K562 (cell line): ENCODE measurements at regions not wholly inside any gene's neighbourhood (a gene's known extent, or its start where the extent isn't known, plus 50 kb on each side); places are given as distances from the start of the nearest gene placed in this dataset.

Experiments used
- ATAC-seq: fragments of 200-7000 bp; cut with Tn5 transposase; 3 replicates; pipeline ENCODE4 v1.9.1; 2020; ENCODE audit warnings: moderate library complexity
- BruUV-seq: library from RNA; stranded (reverse); fragments of 400-500 nt; replicated peaks from 2 replicates; lab custom pipeline; 2021; lab: Mats Ljungman, UMichigan
- CTCF ChIA-PET: fragments of 300-600 bp; formaldehyde crosslinking; extraction: SDS; loops from one replicate; lab custom pipeline; 2021; ENCODE audit warnings: low intra/inter-chr PET ratio; lab: Yijun Ruan, JAX
- POLR2A ChIA-PET: fragments of 300-600, 350-650 bp; sonication (Branson Sonifier 250); formaldehyde crosslinking; extraction: SDS; loops from one replicate; lab custom pipeline; 2021; ENCODE audit warnings: antibody characterized with exemption, inconsistent platforms; lab: Yijun Ruan, JAX
- DNase-seq, 4 experiments: peaks; one replicate each; pipeline versions ENCODE4 v3.0.0 to v3.0.0-alpha.2; 2011 to 2018; ENCODE audit warnings: low spot score in 3 of 4, mixed read lengths in 3 of 4; ENCODE audit errors: extremely low read depth in 1 of 4
- FAIRE-seq: peaks from 2 replicates; lab custom pipeline; 2011; peaks lifted over from hg19 to GRCh38; lab: Jason Lieb, UNC
- H2AFZ ChIP-seq: 2 replicates; pipeline ENCODE4 v1.6.0; 2011; ENCODE audit warnings: low read depth, low read length, control low read depth, inconsistent platforms
- H3K27ac ChIP-seq: fragments of 200-600 bp; 3 replicates; pipeline ENCODE4 v1.8.0; 2011; ENCODE audit warnings: low read depth, mild to moderate bottlenecking, control low read depth, inconsistent platforms, low read length, moderate library complexity, mixed read lengths; ENCODE audit errors: extremely low read depth
- H3K27me3 ChIP-seq, 2 experiments: fragments of 300-600 bp in 1 of 2; 2 replicates in 1 of 2; 3 replicates in 1 of 2; pipeline versions ENCODE4 v1.6.0 to v1.8.0; 2011; ENCODE audit warnings: inconsistent platforms in 2 of 2, low read length in 2 of 2, mild to moderate bottlenecking in 1 of 2, mixed read lengths in 1 of 2, moderate library complexity in 1 of 2; ENCODE audit not compliant: control insufficient read depth in 2 of 2, insufficient read depth in 2 of 2
- H3K36me3 ChIP-seq: fragments of 300-600 bp; 3 replicates; pipeline ENCODE4 v1.8.0; 2011; ENCODE audit warnings: mild to moderate bottlenecking, low read length, inconsistent platforms; ENCODE audit not compliant: control insufficient read depth, insufficient read depth
- H3K4me1 ChIP-seq, 2 experiments: fragments of 200-600 bp in 1 of 2; replicated peaks in 1 of 2; 2 replicates in 1 of 2; 3 replicates in 1 of 2; pipeline versions ENCODE4 v1.5.1 to v1.8.0; 2011; ENCODE audit warnings: inconsistent platforms in 2 of 2, low read length in 2 of 2, mild to moderate bottlenecking in 1 of 2, mixed read lengths in 1 of 2, moderate library complexity in 1 of 2; ENCODE audit not compliant: control insufficient read depth in 2 of 2, insufficient read depth in 2 of 2
- H3K4me2 ChIP-seq: 2 replicates; pipeline ENCODE4 v1.6.1; 2011; ENCODE audit warnings: low read length, control low read depth, inconsistent platforms, mixed read lengths; ENCODE audit not compliant: insufficient read depth
- H3K4me3 ChIP-seq: fragments of 200-600 bp; sonication (generic), shearing (Covaris generic); 2 replicates; pipeline ENCODE4 v1.5.1; 2016; ENCODE audit warnings: control low read depth, inconsistent platforms
- H3K79me2 ChIP-seq: fragments of 200-600 bp; 3 replicates; pipeline ENCODE4 v1.8.0; 2011; ENCODE audit warnings: low read length, inconsistent platforms; ENCODE audit not compliant: control insufficient read depth, insufficient read depth
- H3K9ac ChIP-seq, 2 experiments: 2 replicates each; pipeline versions ENCODE4 v1.6.0 to v1.6.1; 2011; ENCODE audit warnings: low read depth in 2 of 2, low read length in 2 of 2, control low read depth in 1 of 2, inconsistent platforms in 1 of 2, mild to moderate bottlenecking in 1 of 2, mixed read lengths in 1 of 2; ENCODE audit not compliant: insufficient read depth in 1 of 2
- H3K9me1 ChIP-seq: one replicate; pipeline ENCODE4 v1.6.0; 2011; ENCODE audit warnings: inconsistent platforms, mild to moderate bottlenecking, low read length, moderate library complexity; ENCODE audit not compliant: control insufficient read depth, insufficient read depth
- H3K9me3 ChIP-seq: replicated peaks from 2 replicates; pipeline ENCODE4 v1.5.1; 2011; ENCODE audit warnings: low read depth, low read length, inconsistent platforms; ENCODE audit not compliant: control insufficient read depth, insufficient read depth
- H4K20me1 ChIP-seq: replicated peaks from 2 replicates; pipeline ENCODE4 v1.6.1; 2011; ENCODE audit warnings: low read length, inconsistent platforms, mixed read lengths; ENCODE audit not compliant: control insufficient read depth, insufficient read depth
- JUND ChIP-seq, 2 experiments: IDR thresholded peaks; 2 replicates in 1 of 2; 3 replicates in 1 of 2; pipeline ENCODE4 v1.6.1; 2011; ENCODE audit warnings: borderline replicate concordance in 2 of 2, low read depth in 2 of 2, low read length in 2 of 2, improper control_type of control experiment in 1 of 2, missing biosample characterization in 1 of 2, missing genetic modification characterization in 1 of 2, missing genetic modification reagents in 1 of 2
- SMARCB1 ChIP-seq: IDR thresholded peaks from 2 replicates; pipeline ENCODE4 v1.6.1; 2011; ENCODE audit warnings: improper control_type of control experiment, low read depth; ENCODE audit not compliant: insufficient read length
- ZNF197 ChIP-seq: fragments of 200-800 bp; sonication (Bioruptor generic); IDR thresholded peaks from 2 replicates; pipeline ENCODE4 v1.6.1; 2016; ENCODE audit warnings: low read depth, missing genetic modification characterization, missing compliant biosample characterization
- ZNF586 ChIP-seq: fragments of 450-650 bp; formaldehyde crosslinking; conservative IDR thresholded peaks from 2 replicates; pipeline ENCODE4 v1.4.0; 2020; ENCODE audit warnings: mild to moderate bottlenecking, moderate library complexity
- ZNF644 ChIP-seq: fragments of 200-800 bp; sonication (Bioruptor generic); IDR thresholded peaks from 2 replicates; pipeline ENCODE4 v1.6.1; 2016; ENCODE audit warnings: low read depth, missing genetic modification characterization, missing compliant biosample characterization
- WGBS: fragments of 100-300 bp; shearing (Covaris generic); methylation state at CpG from one replicate; pipeline ENCODE4 v1.1.6; 2016; ENCODE audit warnings: low coverage, mixed read lengths; ENCODE audit not compliant: insufficient coverage; ENCODE audit errors: missing lambda C conversion rate; 5-methylcytosine and 5-hydroxymethylcytosine counted together
- in situ Hi-C: fragments of 300-500 bp; cut with MboI; formaldehyde crosslinking; loops from 4 replicates; pipeline ENCODE4 v1.15.0; 2018; ENCODE audit warnings: inconsistent platforms, mixed read lengths
- intact Hi-C: fragments of 100-400 bp; cut with micrococcal nuclease; formaldehyde crosslinking; loops from 2 replicates; pipeline ENCODE4 v1.14.2; 2022
- TF ChIP-seq, protein P1 (sequence below), 2 experiments: IDR thresholded peaks; 2 replicates each; pipeline ENCODE4 v1.6.1; 2011; ENCODE audit warnings: borderline replicate concordance in 1 of 2, control low read depth in 1 of 2, low read depth in 1 of 2, low read length in 1 of 2, mild to moderate bottlenecking in 1 of 2, mixed read lengths in 1 of 2, moderate library complexity in 1 of 2; ENCODE audit not compliant: insufficient read depth in 1 of 2, insufficient read length in 1 of 2, poor library complexity in 1 of 2, severe bottlenecking in 1 of 2; ENCODE audit errors: extremely low read depth in 1 of 2

DNA sequence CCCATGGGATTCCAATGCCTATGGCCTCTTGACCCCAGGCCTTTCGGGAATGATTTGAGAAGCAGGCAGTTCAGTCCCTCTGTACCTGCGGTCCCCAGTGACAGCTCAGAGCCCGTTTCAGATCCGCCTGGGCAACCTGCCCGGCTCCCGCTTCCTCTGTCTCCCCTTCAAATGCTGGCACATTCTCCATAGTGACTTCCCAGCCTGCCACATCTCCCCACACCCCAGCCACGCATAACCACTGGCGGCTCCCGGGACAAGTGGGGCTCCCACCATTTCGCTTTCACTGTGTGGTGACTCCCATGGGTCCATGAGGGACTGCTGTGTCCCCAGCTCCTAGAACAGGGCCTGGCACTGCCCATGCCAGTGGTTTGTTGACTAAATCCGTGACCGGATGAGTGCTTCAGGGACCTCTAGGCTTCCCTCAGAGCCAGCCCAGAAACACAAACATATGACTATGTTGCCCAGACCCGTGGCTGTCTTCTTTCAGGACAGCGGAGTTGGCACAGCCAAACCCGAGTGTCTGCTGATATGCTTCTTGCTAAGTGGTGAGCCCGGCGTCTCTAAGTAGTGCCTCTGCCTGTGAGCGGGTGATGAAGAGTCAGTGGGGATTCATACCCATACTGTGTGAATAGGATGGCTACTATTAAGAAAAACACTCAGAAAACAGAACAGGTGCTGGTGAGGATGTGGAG lies 91.2 kb downstream of the GLI2 start:
- peaks cover 3% of the 10 kb centered on the region; the same call in 1 of the 2 replicates for H4K20me1 ChIP-seq
- BruUV-seq = no TSS peak
- intact Hi-C loops = no loop called here
- no peaks in the 10 kb centered on the region for H3K36me3 ChIP-seq
- H3K4me3 ChIP-seq = no peak overlapping the region
- WGBS = under 1% methylated on average over 18 of the region's 18 CpGs
- H3K4me2 ChIP-seq = no peak overlapping the region
- H3K27ac ChIP-seq = no peak overlapping the region
- in situ Hi-C loops = no loop called here
- FAIRE-seq (no peak), ATAC-seq (no peak), DNase-seq (no peak)
- TF ChIP-seq, protein P1, sequence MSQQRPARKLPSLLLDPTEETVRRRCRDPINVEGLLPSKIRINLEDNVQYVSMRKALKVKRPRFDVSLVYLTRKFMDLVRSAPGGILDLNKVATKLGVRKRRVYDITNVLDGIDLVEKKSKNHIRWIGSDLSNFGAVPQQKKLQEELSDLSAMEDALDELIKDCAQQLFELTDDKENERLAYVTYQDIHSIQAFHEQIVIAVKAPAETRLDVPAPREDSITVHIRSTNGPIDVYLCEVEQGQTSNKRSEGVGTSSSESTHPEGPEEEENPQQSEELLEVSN (IDR thresholded peaks at IDR 0.05; ENCODE audit: borderline replicate concordance in 1 of 2, extremely low read depth in 1 of 2, insufficient read depth in 1 of 2, insufficient read length in 1 of 2, low read depth in 1 of 2, low read length in 1 of 2, poor library complexity in 1 of 2, severe bottlenecking in 1 of 2) = no peak
- TF ChIP-seq ZNF644 (tag) = no peak
- TF ChIP-seq JUND (IDR thresholded peaks at IDR 0.05; ENCODE audit: borderline replicate concordance, low read depth, low read length) = no peak
- no peak for TF ChIP-seq JUND (tag; IDR thresholded peaks at IDR 0.05; ENCODE audit: borderline replicate concordance, low read depth, low read length)
- no peak for TF ChIP-seq ZNF586 (CRISPR knock-in tag)
- no peak for TF ChIP-seq ZNF197 (CRISPR knock-in tag)
- no peak for TF ChIP-seq SMARCB1
- H3K27me3 ChIP-seq = peaks cover 22 to 70% of the 10 kb centered on the region in 2 experiments
- H3K79me2 ChIP-seq = no peaks in the 10 kb centered on the region
- H3K9me1 ChIP-seq = no peaks in the 10 kb centered on the region
- CTCF ChIA-PET = no interaction called here
- POLR2A ChIA-PET = no interaction called here
- H3K9ac ChIP-seq = no peak overlapping the region
- H2AFZ ChIP-seq = no peak overlapping the region
- no peaks in the 10 kb centered on the region for H3K9me3 ChIP-seq
- no peaks in the 10 kb centered on the region for H3K4me1 ChIP-seq
